Neural cell (in vitro differentiated cells): ENCODE measurements at regions not wholly inside any gene's neighbourhood (a gene's known extent, or its start where the extent isn't known, plus 50 kb on each side); places are given as distances from the start of the nearest gene placed in this dataset.

Experiments
- EP300 ChIP-seq: fragments of 450-650 bp; conservative IDR thresholded peaks from 2 replicates; pipeline ENCODE4 v1.6.1; 2014; ENCODE audit warnings: antibody characterized with exemption, mild to moderate bottlenecking, moderate library complexity; ENCODE audit not compliant: poor library complexity, severe bottlenecking
- EZH2 ChIP-seq: fragments of 200-600, 300-800 bp; shearing (Covaris generic), sonication (generic); IDR thresholded peaks from 2 replicates; pipeline ENCODE4 v1.6.1; 2014; ENCODE audit warnings: antibody characterized with exemption, low read length, borderline replicate concordance, mild to moderate bottlenecking; ENCODE audit not compliant: insufficient read depth, poor library complexity, severe bottlenecking
- POLR2AphosphoS5 ChIP-seq: IDR thresholded peaks from 2 replicates; pipeline ENCODE4 v1.6.1; 2012
- TAF1 ChIP-seq: IDR thresholded peaks from 2 replicates; pipeline ENCODE4 v1.6.1; 2012; ENCODE audit warnings: low read depth
- TF ChIP-seq, protein P1 (sequence below): fragments of 450-650 bp; IDR thresholded peaks from 2 replicates; pipeline ENCODE4 v1.5.1; 2014; ENCODE audit warnings: antibody characterized with exemption, mild to moderate bottlenecking, moderate library complexity; ENCODE audit not compliant: poor library complexity, severe bottlenecking

DNA sequence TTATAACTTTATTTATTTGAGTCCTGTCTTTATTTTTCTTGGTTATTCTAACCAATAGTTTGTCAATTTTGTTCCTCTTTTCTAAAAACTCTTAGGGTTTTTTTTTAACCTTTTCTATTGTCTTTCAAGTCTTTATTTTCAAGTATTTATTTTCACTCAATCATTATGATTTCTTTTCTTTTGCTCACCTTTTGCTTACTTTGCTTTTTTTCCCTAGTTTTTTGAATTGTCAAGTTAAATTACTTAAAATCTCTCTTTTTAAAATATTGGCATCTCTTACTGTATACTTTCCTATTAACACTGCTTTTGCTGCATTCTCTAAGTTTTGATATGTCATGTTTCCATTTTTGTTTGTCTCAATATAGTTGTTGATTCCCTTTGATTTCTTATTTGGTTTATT is 396.8 kb upstream of the CCDC179 start:
- TF ChIP-seq, protein P1, sequence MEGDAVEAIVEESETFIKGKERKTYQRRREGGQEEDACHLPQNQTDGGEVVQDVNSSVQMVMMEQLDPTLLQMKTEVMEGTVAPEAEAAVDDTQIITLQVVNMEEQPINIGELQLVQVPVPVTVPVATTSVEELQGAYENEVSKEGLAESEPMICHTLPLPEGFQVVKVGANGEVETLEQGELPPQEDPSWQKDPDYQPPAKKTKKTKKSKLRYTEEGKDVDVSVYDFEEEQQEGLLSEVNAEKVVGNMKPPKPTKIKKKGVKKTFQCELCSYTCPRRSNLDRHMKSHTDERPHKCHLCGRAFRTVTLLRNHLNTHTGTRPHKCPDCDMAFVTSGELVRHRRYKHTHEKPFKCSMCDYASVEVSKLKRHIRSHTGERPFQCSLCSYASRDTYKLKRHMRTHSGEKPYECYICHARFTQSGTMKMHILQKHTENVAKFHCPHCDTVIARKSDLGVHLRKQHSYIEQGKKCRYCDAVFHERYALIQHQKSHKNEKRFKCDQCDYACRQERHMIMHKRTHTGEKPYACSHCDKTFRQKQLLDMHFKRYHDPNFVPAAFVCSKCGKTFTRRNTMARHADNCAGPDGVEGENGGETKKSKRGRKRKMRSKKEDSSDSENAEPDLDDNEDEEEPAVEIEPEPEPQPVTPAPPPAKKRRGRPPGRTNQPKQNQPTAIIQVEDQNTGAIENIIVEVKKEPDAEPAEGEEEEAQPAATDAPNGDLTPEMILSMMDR = no peak
- TF ChIP-seq EZH2 (no peak), TAF1 (no peak), POLR2AphosphoS5 (no peak), EP300 (no peak)
